ENCODE measurements at regions not wholly inside any gene's neighbourhood (a gene's known extent, or its start where the extent isn't known, plus 50 kb on each side); places are given as distances from the start of the nearest gene placed in this dataset.

GRCh38 chr1:39139723-39140360, 64.7 kb upstream of the MACF1 start:
- H3K27ac ChIP-seq (ENCODE audit: low read depth): no peak overlapping the region
- WGBS: 82% methylated on average over 3 of the region's 3 CpGs
- no peaks in the 10 kb centered on the region for H3K4me1 ChIP-seq (ENCODE audit: insufficient read depth)
- DNase-seq (ENCODE audit: extremely low spot score): no peak
- H3K4me3 ChIP-seq (ENCODE audit: low read depth, low read length): no peak overlapping the region
- no peaks in the 10 kb centered on the region for H3K36me3 ChIP-seq (ENCODE audit: insufficient read depth)

- WGBS: 42% methylated on average over 1 of the region's 1 CpG
- Histone ChIP-seq H3K4me3 (ENCODE audit: low read depth, low read length) (no peak overlapping the region), H3K4me1 (ENCODE audit: insufficient read depth) (no peaks in the 10 kb centered on the region), H3K36me3 (ENCODE audit: insufficient read depth) (no peaks in the 10 kb centered on the region), H3K27ac (ENCODE audit: low read depth) (no peak overlapping the region)
- DNase-seq (ENCODE audit: extremely low spot score): no peak
Observed at GRCh38 chr1:39141925-39142324, 62.6 kb upstream of the MACF1 start.

DNA sequence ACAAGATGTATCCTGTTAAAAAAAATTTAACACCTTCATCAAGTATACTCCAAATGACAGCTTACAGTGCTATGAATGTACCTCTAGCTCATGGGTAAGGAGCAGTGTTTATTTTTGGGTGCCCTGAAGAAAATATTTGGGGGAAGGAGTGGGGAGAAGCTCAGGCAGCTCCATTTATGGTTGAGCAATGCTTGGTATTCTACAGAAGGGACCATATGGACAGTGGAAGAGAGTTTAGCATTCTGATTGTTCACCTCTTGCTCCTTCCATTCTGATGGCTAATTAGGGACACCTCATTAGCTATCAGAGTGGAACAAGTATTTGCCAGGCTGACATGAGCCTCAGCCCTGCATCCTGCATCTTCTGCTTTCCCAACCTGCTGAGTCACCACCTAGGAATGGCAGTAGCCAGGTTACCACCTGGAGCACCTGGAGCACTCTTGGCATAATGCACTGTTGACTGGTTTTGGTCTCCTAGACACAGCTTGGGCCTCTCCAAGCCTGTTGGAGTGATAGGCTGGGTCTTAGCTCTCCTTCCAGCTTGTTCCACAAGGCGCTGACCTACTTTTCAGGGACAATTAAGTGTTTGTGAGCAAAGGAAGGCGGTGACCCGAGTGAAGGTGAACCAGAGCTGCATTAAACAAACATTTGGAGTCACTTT, 62.0 kb upstream of the MACF1 start:
- Histone ChIP-seq H3K4me3 (ENCODE audit: low read depth, low read length) (no peak overlapping the region), H3K36me3 (ENCODE audit: insufficient read depth) (no peaks in the 10 kb centered on the region), H3K4me1 (ENCODE audit: insufficient read depth) (no peaks in the 10 kb centered on the region), H3K27ac (ENCODE audit: low read depth) (no peak overlapping the region)
- DNase-seq (ENCODE audit: extremely low spot score): no peak
- WGBS: 88% methylated on average over 3 of the region's 3 CpGs

DNA sequence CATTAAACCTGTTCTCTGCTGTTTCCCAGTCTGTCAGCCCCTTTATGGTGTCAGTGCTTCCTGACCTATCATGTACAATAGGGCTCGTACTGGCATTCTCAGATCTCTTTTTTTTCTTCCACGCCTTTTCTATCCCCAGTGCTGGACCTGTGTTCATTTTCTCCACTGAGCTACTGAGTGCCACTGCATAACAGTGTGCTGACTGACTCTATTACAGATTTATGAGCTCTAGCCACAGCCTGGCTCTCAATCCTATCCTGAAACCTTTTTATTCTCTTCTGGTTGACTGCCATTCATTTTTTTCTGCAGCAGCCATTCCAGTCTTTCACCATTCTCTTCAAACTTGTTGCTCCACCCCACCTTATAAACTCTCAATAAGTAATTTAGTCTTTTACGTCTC, 59.6 kb upstream of the MACF1 start:
- Histone ChIP-seq H3K36me3 (ENCODE audit: insufficient read depth) (no peaks in the 10 kb centered on the region), H3K27ac (ENCODE audit: low read depth) (no peak overlapping the region), H3K4me3 (ENCODE audit: low read depth, low read length) (no peak overlapping the region), H3K4me1 (ENCODE audit: insufficient read depth) (no peaks in the 10 kb centered on the region)
- WGBS: 82% methylated on average over 3 of the region's 3 CpGs
- no peak for DNase-seq (ENCODE audit: extremely low spot score)

- 92% methylated on average over 2 of the region's 2 CpGs for WGBS
- H3K27ac ChIP-seq (ENCODE audit: low read depth): no peak overlapping the region
- H3K4me3 ChIP-seq (ENCODE audit: low read depth, low read length): no peak overlapping the region
- no peaks in the 10 kb centered on the region for H3K36me3 ChIP-seq (ENCODE audit: insufficient read depth)
- no peaks in the 10 kb centered on the region for H3K4me1 ChIP-seq (ENCODE audit: insufficient read depth)
- no peak for DNase-seq (ENCODE audit: extremely low spot score)
Observed at GRCh38 chr1:39145331-39145965, 59.0 kb upstream of the MACF1 start.

GRCh38 chr1:39146681-39147080, 57.8 kb upstream of the MACF1 start:
- DNase-seq (ENCODE audit: extremely low spot score): no peak
- no peaks in the 10 kb centered on the region for H3K4me1 ChIP-seq (ENCODE audit: insufficient read depth)
- H3K27ac ChIP-seq (ENCODE audit: low read depth): no peak overlapping the region

DNA sequence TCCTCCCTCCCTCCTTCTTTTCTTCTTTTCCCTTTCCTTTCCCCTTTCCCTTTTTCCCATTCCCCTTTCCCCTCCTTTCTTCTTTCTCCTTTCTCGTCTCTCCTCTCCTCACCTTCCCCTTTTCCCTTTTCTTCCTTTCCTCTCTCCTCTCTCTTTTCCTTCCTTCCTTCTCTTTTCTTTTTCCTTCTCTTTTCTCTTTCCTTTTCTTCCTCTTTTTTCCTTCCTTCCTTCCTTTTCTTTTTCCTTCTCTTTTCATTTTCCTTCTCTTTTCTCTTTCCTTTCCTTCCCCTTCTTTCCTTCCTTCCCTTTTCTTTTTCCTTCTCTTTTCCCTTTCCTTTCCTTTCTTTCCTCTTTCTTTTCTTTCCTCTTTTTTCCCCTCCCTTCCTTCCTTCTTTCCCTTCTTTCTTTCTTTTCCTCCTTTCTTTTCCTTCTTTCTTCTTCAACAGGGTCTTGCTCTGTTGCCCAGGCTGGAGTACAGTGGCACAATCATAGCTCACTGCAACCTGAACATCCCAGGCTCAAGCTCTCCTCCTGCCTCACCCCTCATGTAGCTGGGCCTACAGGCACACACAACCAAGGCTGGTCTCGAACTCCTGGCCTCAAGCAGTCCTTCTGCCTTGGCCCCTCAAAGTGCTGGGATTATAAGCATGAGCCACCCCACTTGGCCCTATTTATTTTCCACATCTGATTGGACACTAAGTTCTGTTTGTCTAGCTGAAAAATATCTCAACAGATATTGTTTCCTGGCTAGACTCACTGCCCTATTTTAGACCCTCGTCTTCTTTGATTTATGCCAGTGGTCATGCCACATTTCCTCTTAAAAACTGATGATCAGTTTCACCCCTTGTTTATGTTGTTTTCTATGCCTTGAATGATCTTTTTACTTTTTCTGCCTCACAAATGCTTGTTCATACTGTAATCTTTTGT, 57.1 kb upstream of the MACF1 start:
- H3K36me3 ChIP-seq (ENCODE audit: insufficient read depth): no peaks in the 10 kb centered on the region
- no peak overlapping the region for H3K27ac ChIP-seq (ENCODE audit: low read depth)
- H3K4me1 ChIP-seq (ENCODE audit: insufficient read depth): no peaks in the 10 kb centered on the region
- no peak for DNase-seq (ENCODE audit: extremely low spot score)
- WGBS: 75% methylated on average over 3 of the region's 3 CpGs
- H3K4me3 ChIP-seq (ENCODE audit: low read depth, low read length): no peak overlapping the region

More at GRCh38 chr1:39146681-39147080, 57.8 kb upstream of the MACF1 start:
- Histone ChIP-seq H3K4me3 (ENCODE audit: low read depth, low read length) (no peak overlapping the region), H3K36me3 (ENCODE audit: insufficient read depth) (no peaks in the 10 kb centered on the region)

DNA sequence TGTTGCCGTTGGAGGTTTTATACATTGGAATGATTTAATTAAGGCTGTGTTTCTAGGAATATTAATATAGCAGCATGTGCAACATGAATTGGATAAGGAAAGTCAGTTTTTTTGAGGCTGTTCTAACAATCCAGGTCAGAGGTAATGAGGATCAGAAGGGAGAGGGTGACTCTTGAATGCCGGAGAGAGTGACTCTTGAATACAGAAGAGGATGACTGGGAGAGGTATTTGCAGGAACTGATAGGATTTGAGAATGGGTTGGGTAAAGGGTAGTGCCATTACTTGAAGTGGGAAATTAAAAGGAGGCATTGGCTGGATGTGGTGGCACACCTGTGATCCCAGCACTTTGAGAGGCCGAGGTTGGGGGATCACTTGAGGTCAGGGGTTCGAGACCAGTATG, 55.6 kb upstream of the MACF1 start:
- Histone ChIP-seq H3K27ac (ENCODE audit: low read depth) (no peak overlapping the region), H3K4me3 (ENCODE audit: low read depth, low read length) (no peak overlapping the region), H3K36me3 (ENCODE audit: insufficient read depth) (no peaks in the 10 kb centered on the region), H3K4me1 (ENCODE audit: insufficient read depth) (no peaks in the 10 kb centered on the region)
- no peak for DNase-seq (ENCODE audit: extremely low spot score)
- 78% methylated on average over 4 of the region's 4 CpGs for WGBS

- DNase-seq (ENCODE audit: extremely low spot score): no peak
- 71% methylated on average over 4 of the region's 4 CpGs for WGBS
- Histone ChIP-seq H3K27ac (ENCODE audit: low read depth) (no peak overlapping the region), H3K4me1 (ENCODE audit: insufficient read depth) (no peaks in the 10 kb centered on the region), H3K36me3 (ENCODE audit: insufficient read depth) (no peaks in the 10 kb centered on the region), H3K4me3 (ENCODE audit: low read depth, low read length) (no peak overlapping the region)
Observed at GRCh38 chr1:39149509-39149908, 55.0 kb upstream of the MACF1 start.

GRCh38 chr1:39150779-39151178, 53.7 kb upstream of the MACF1 start:
- H3K27ac ChIP-seq (ENCODE audit: low read depth): no peak overlapping the region
- no peak for DNase-seq (ENCODE audit: extremely low spot score)

GRCh38 chr1:39151267-39151666, 53.2 kb upstream of the MACF1 start:
- no peak overlapping the region for H3K4me3 ChIP-seq (ENCODE audit: low read depth, low read length)
- 87% methylated on average over 3 of the region's 3 CpGs for WGBS
- DNase-seq (ENCODE audit: extremely low spot score): no peak
- H3K4me1 ChIP-seq (ENCODE audit: insufficient read depth): peaks cover 2% of the 10 kb centered on the region
- no peaks in the 10 kb centered on the region for H3K36me3 ChIP-seq (ENCODE audit: insufficient read depth)
- no peak overlapping the region for H3K27ac ChIP-seq (ENCODE audit: low read depth)

More at GRCh38 chr1:39150779-39151178, 53.7 kb upstream of the MACF1 start:
- Histone ChIP-seq H3K4me3 (ENCODE audit: low read depth, low read length) (no peak overlapping the region), H3K4me1 (ENCODE audit: insufficient read depth) (peaks cover 2% of the 10 kb centered on the region), H3K36me3 (ENCODE audit: insufficient read depth) (no peaks in the 10 kb centered on the region)
- WGBS: 64% methylated on average over 2 of the region's 2 CpGs

DNA sequence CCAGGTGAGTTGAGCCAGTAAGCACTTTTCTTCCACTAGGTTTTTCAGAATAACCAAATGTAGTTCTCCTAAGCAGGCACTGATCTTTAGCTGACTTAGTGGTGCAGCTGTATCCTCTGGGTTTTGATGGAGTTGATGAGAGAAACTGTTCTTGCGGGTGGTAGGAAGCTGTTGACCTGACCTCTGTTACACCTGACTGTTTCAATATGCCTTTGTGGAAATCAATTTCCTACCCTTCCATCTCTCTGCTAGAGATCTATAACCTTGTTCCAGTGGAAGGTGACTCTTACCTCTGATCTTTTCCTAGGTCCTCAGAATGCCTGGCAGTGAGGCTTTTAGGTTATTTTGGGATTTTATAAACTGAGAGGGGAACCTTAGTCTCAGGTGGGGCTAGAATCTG, 51.6 kb upstream of the MACF1 start:
- Histone ChIP-seq H3K36me3 (ENCODE audit: insufficient read depth) (no peaks in the 10 kb centered on the region), H3K4me1 (ENCODE audit: insufficient read depth) (peaks cover 2% of the 10 kb centered on the region), H3K4me3 (ENCODE audit: low read depth, low read length) (no peak overlapping the region), H3K27ac (ENCODE audit: low read depth) (no peak overlapping the region)
- no peak for DNase-seq (ENCODE audit: extremely low spot score)
- 85% methylated on average over 1 of the region's 1 CpG for WGBS

GRCh38 chr1:39153684-39154083, 50.8 kb upstream of the MACF1 start:
- no peak overlapping the region for H3K4me3 ChIP-seq (ENCODE audit: low read depth, low read length)
- DNase-seq (ENCODE audit: extremely low spot score): no peak
- H3K4me1 ChIP-seq (ENCODE audit: insufficient read depth): peaks cover 4% of the 10 kb centered on the region
- no peaks in the 10 kb centered on the region for H3K36me3 ChIP-seq (ENCODE audit: insufficient read depth)
- H3K27ac ChIP-seq (ENCODE audit: low read depth): no peak overlapping the region
- WGBS: 85% methylated on average over 2 of the region's 2 CpGs

Data from urinary bladder (tissue), 3 donors.